WTC11 (cell line): ENCODE measurements at regions not wholly inside any gene's neighbourhood (a gene's known extent, or its start where the extent isn't known, plus 50 kb on each side); places are given as distances from the start of the nearest gene placed in this dataset.

Experiments
- ATAC-seq: fragments of 200-7000 bp; cut with Tn5 transposase; 2 replicates; pipeline ENCODE4 v1.10.0; 2021; ENCODE audit warnings: mild to moderate bottlenecking, moderate library complexity
- CTCF ChIA-PET: fragments of 300-600 bp; sonication (Branson Sonifier 250); formaldehyde crosslinking; loops from one replicate; lab custom pipeline; 2021; ENCODE audit warnings: antibody characterized with exemption; lab: Charles Lee
- POLR2A ChIA-PET: fragments of 350-600 bp; sonication (Branson Sonifier 250); formaldehyde crosslinking; loops from one replicate; lab custom pipeline; 2021; ENCODE audit warnings: antibody characterized with exemption; lab: Charles Lee
- DNase-seq: peaks from one replicate; pipeline ENCODE4 v3.0.0; 2021; ENCODE audit warnings: low spot score
- H3K27ac Mint-ChIP-seq: 2 replicates; pipeline ENCODE4 v1.8.0; 2021; ENCODE audit warnings: mixed read lengths
- H3K27me3 Mint-ChIP-seq: 2 replicates; pipeline ENCODE4 v1.8.0; 2021; ENCODE audit warnings: low read depth, mild to moderate bottlenecking, moderate library complexity, mixed read lengths
- H3K36me3 Mint-ChIP-seq: 2 replicates; pipeline ENCODE4 v1.8.0; 2021; ENCODE audit warnings: mixed read lengths
- H3K4me1 Mint-ChIP-seq: 2 replicates; pipeline ENCODE4 v1.8.0; 2022; ENCODE audit warnings: mixed read lengths
- H3K4me3 Mint-ChIP-seq: 2 replicates; pipeline ENCODE4 v1.8.0; 2021; ENCODE audit warnings: mild to moderate bottlenecking, moderate library complexity, mixed read lengths
- H3K9me3 Mint-ChIP-seq: 2 replicates; pipeline ENCODE4 v1.8.0; 2021; ENCODE audit warnings: mixed read lengths
- AFF4 ChIP-seq: sonication (generic); formaldehyde crosslinking; IDR thresholded peaks from 2 replicates; pipeline ENCODE4 v1.8.1; 2023; ENCODE audit warnings: mild to moderate bottlenecking, missing genetic modification reagents, borderline replicate concordance
- ATF3 ChIP-seq: sonication (generic); formaldehyde crosslinking; conservative IDR thresholded peaks from 2 replicates; pipeline ENCODE4 v1.8.1; 2022; ENCODE audit warnings: mild to moderate bottlenecking, missing genetic modification reagents
- EMX1 ChIP-seq: fragments of 250-450 bp; sonication (Bioruptor Pico); IDR thresholded peaks from 2 replicates; pipeline ENCODE4 v1.8.0; 2021; ENCODE audit warnings: mild to moderate bottlenecking
- FOXJ3 ChIP-seq: sonication (generic); formaldehyde crosslinking; IDR thresholded peaks from 2 replicates; pipeline ENCODE4 v1.9.0; 2021; ENCODE audit warnings: missing genetic modification reagents, mild to moderate bottlenecking, borderline replicate concordance
- HMGXB4 ChIP-seq: sonication (generic); formaldehyde crosslinking; IDR thresholded peaks from 2 replicates; pipeline ENCODE4 v1.8.1; 2023; ENCODE audit warnings: mild to moderate bottlenecking, moderate library complexity, missing genetic modification reagents
- IRF1 ChIP-seq: sonication (generic); formaldehyde crosslinking; IDR thresholded peaks from 2 replicates; pipeline ENCODE4 v1.8.0; 2023; ENCODE audit warnings: missing genetic modification reagents
- MAX ChIP-seq: sonication (generic); formaldehyde crosslinking; IDR thresholded peaks from 2 replicates; pipeline ENCODE4 v1.8.0; 2022; ENCODE audit warnings: mild to moderate bottlenecking, missing genetic modification reagents
- MYBL2 ChIP-seq: sonication (generic); formaldehyde crosslinking; IDR thresholded peaks from 2 replicates; pipeline ENCODE4 v1.8.1; 2023; ENCODE audit warnings: mild to moderate bottlenecking, moderate library complexity, missing genetic modification reagents
- NR2C2 ChIP-seq: sonication (generic); formaldehyde crosslinking; IDR thresholded peaks from 2 replicates; pipeline ENCODE4 v1.8.0; 2022; ENCODE audit warnings: mild to moderate bottlenecking, missing genetic modification reagents
- OVOL2 ChIP-seq: fragments of 250-450 bp; sonication (Bioruptor Pico); IDR thresholded peaks from 2 replicates; pipeline ENCODE4 v1.9.0; 2021; ENCODE audit warnings: mild to moderate bottlenecking, borderline replicate concordance
- TEAD1 ChIP-seq: sonication (generic); formaldehyde crosslinking; IDR thresholded peaks from 2 replicates; pipeline ENCODE4 v1.8.0; 2022; ENCODE audit warnings: mild to moderate bottlenecking, missing genetic modification reagents
- TP53 ChIP-seq: sonication (generic); formaldehyde crosslinking; IDR thresholded peaks from 2 replicates; pipeline ENCODE4 v1.8.1; 2023; ENCODE audit warnings: mild to moderate bottlenecking, missing genetic modification reagents
- USF2 ChIP-seq: sonication (generic); formaldehyde crosslinking; IDR thresholded peaks from 2 replicates; pipeline ENCODE4 v1.8.1; 2023; ENCODE audit warnings: mild to moderate bottlenecking, missing genetic modification reagents, moderate library complexity
- ZBTB21 ChIP-seq: sonication (generic); formaldehyde crosslinking; IDR thresholded peaks from 2 replicates; pipeline ENCODE4 v1.8.1; 2023; ENCODE audit warnings: mild to moderate bottlenecking, missing genetic modification reagents, borderline replicate concordance
- ZNF232 ChIP-seq: sonication (generic); formaldehyde crosslinking; IDR thresholded peaks from 2 replicates; pipeline ENCODE4 v1.8.0; 2022; ENCODE audit warnings: mild to moderate bottlenecking, missing genetic modification reagents
- ZNF512 ChIP-seq: sonication (generic); formaldehyde crosslinking; IDR thresholded peaks from 2 replicates; pipeline ENCODE4 v1.8.1; 2022; ENCODE audit warnings: missing genetic modification reagents, borderline replicate concordance

GRCh38 chr9:23567516-23568165 is 258.4 kb downstream of the ELAVL2 start:
- peaks cover 4% of the 10 kb centered on the region; the same call in 1 of the 2 replicates for H3K9me3 Mint-ChIP-seq
- H3K27me3 Mint-ChIP-seq: no peaks in the 10 kb centered on the region
- H3K4me1 Mint-ChIP-seq: peaks cover 21% of the 10 kb centered on the region
- no peak overlapping the region for H3K27ac Mint-ChIP-seq
- DNase-seq: no peak
- H3K4me3 Mint-ChIP-seq: no peak overlapping the region
- POLR2A ChIA-PET: interaction anchor here (0.6 kb wide), 1 partner anchor 24 kb away, joined by 3 read pairs; no protein-coding TSS in a partner anchor
- CTCF ChIA-PET: no interaction called here
- H3K36me3 Mint-ChIP-seq: no peaks in the 10 kb centered on the region
- ATAC-seq: no peak
- TF ChIP-seq ATF3 (CRISPR knock-in tag) (no peak), MAX (CRISPR knock-in tag) (no peak), NR2C2 (CRISPR knock-in tag) (no peak), ZNF512 (CRISPR knock-in tag) (no peak), TP53 (CRISPR knock-in tag) (no peak), ZBTB21 (CRISPR knock-in tag) (no peak), HMGXB4 (CRISPR knock-in tag) (no peak), TEAD1 (CRISPR knock-in tag) (no peak), IRF1 (no peak), MYBL2 (CRISPR knock-in tag) (no peak), OVOL2 (CRISPR knock-in tag) (no peak), ZNF232 (no peak), AFF4 (no peak), EMX1 (CRISPR knock-in tag) (no peak), USF2 (CRISPR knock-in tag) (no peak), FOXJ3 (CRISPR knock-in tag) (no peak)
